MM.1S (cell line): ENCODE measurements at regions not wholly inside any gene's neighbourhood (a gene's known extent, or its start where the extent isn't known, plus 50 kb on each side); places are given as distances from the start of the nearest gene placed in this dataset.

Experiments used
- EZH2 ChIP-seq: fragments of 300-600 bp; sonication (generic); optimal IDR thresholded peaks from 2 replicates; pipeline ENCODE3; 2017; ENCODE audit warnings: low read depth, mild to moderate bottlenecking, antibody characterized with exemption, low read length, mixed read lengths
- EZH2phosphoT487 ChIP-seq: fragments of 300-600 bp; sonication (generic); IDR thresholded peaks from 2 replicates; pipeline ENCODE4 v1.6.1; 2018; ENCODE audit warnings: antibody characterized with exemption, low read length
- TF ChIP-seq, protein P1 (sequence below): fragments of 300-600 bp; sonication (generic); IDR thresholded peaks from 2 replicates; pipeline ENCODE4 v1.5.1; 2016; ENCODE audit warnings: antibody characterized with exemption, low read length, mixed read lengths

- no peak for TF ChIP-seq EZH2phosphoT487
- TF ChIP-seq, protein P1, sequence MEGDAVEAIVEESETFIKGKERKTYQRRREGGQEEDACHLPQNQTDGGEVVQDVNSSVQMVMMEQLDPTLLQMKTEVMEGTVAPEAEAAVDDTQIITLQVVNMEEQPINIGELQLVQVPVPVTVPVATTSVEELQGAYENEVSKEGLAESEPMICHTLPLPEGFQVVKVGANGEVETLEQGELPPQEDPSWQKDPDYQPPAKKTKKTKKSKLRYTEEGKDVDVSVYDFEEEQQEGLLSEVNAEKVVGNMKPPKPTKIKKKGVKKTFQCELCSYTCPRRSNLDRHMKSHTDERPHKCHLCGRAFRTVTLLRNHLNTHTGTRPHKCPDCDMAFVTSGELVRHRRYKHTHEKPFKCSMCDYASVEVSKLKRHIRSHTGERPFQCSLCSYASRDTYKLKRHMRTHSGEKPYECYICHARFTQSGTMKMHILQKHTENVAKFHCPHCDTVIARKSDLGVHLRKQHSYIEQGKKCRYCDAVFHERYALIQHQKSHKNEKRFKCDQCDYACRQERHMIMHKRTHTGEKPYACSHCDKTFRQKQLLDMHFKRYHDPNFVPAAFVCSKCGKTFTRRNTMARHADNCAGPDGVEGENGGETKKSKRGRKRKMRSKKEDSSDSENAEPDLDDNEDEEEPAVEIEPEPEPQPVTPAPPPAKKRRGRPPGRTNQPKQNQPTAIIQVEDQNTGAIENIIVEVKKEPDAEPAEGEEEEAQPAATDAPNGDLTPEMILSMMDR: no peak
- no peak for TF ChIP-seq EZH2
Measured at GRCh38 chr6:99022039-99022609, 74.4 kb upstream of the FBXL4 start.
